ENCODE measurements at regions not wholly inside any gene's neighbourhood (a gene's known extent, or its start where the extent isn't known, plus 50 kb on each side); places are given as distances from the start of the nearest gene placed in this dataset.

DNA sequence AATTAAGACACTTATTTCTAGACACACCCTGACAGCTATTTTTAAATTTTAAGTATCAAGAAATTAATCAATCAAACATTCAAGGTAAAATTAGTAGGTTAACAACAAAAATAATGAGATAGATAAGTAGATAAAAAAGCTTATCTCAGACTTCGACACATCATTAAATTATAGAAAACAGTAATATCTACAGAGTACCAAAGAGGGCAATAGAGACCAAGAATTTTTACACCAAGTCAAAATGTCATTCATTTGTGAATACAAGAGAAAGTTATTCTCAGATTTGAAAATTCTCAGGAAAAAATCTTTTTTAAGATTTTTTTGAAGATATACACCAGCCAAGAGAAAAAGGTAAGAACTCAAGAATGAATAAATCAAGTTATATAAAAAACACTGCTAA lies 445.6 kb downstream of the ACTL7B start:
- TF ChIP-seq ZNF266 (tag by site-specific recombination; IDR thresholded peaks at IDR 0.05; ENCODE audit: low read depth) (no peak), SETDB1 (IDR thresholded peaks at IDR 0.05; ENCODE audit: insufficient read length, low read length) (no peak), INSM2 (tag by site-specific recombination; IDR thresholded peaks at IDR 0.05) (no peak), ZNF239 (tag by site-specific recombination; IDR thresholded peaks at IDR 0.05) (no peak), ZNF645 (tag by site-specific recombination; IDR thresholded peaks at IDR 0.05) (no peak), ZSCAN5A (tag by site-specific recombination; IDR thresholded peaks at IDR 0.05) (no peak), ZNF621 (tag by site-specific recombination; IDR thresholded peaks at IDR 0.05) (no peak), ZNF274 (IDR thresholded peaks at IDR 0.05; ENCODE audit: low read length) (no peak), ZNF274 (tag by site-specific recombination; IDR thresholded peaks at IDR 0.05; ENCODE audit: borderline replicate concordance) (no peak), ZNF169 (tag by site-specific recombination; IDR thresholded peaks at IDR 0.05) (no peak), ZNF664 (tag by site-specific recombination; IDR thresholded peaks at IDR 0.05) (no peak), ZNF175 (tag by site-specific recombination; IDR thresholded peaks at IDR 0.05) (no peak)
- TF ChIP-seq, protein P1, sequence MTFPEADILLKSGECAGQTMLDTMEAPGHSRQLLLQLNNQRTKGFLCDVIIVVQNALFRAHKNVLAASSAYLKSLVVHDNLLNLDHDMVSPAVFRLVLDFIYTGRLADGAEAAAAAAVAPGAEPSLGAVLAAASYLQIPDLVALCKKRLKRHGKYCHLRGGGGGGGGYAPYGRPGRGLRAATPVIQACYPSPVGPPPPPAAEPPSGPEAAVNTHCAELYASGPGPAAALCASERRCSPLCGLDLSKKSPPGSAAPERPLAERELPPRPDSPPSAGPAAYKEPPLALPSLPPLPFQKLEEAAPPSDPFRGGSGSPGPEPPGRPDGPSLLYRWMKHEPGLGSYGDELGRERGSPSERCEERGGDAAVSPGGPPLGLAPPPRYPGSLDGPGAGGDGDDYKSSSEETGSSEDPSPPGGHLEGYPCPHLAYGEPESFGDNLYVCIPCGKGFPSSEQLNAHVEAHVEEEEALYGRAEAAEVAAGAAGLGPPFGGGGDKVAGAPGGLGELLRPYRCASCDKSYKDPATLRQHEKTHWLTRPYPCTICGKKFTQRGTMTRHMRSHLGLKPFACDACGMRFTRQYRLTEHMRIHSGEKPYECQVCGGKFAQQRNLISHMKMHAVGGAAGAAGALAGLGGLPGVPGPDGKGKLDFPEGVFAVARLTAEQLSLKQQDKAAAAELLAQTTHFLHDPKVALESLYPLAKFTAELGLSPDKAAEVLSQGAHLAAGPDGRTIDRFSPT (tag by site-specific recombination; IDR thresholded peaks at IDR 0.05) = no peak
- TF ChIP-seq, protein P2, sequence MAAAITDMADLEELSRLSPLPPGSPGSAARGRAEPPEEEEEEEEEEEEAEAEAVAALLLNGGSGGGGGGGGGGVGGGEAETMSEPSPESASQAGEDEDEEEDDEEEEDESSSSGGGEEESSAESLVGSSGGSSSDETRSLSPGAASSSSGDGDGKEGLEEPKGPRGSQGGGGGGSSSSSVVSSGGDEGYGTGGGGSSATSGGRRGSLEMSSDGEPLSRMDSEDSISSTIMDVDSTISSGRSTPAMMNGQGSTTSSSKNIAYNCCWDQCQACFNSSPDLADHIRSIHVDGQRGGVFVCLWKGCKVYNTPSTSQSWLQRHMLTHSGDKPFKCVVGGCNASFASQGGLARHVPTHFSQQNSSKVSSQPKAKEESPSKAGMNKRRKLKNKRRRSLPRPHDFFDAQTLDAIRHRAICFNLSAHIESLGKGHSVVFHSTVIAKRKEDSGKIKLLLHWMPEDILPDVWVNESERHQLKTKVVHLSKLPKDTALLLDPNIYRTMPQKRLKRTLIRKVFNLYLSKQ (tag by site-specific recombination; IDR thresholded peaks at IDR 0.05; ENCODE audit: borderline replicate concordance) = no peak
- no peaks in the 10 kb centered on the region for H3K9me3 ChIP-seq (ENCODE audit: control insufficient read depth, insufficient read depth, low read depth, low read length)
- POLR2A ChIA-PET = no interaction called here
- no peak overlapping the region for H3K27ac ChIP-seq (ENCODE audit: extremely low read depth, low read depth, low read length)
- H3K36me3 ChIP-seq (ENCODE audit: control insufficient read depth in 2 of 2, insufficient read depth in 1 of 2, low read length in 2 of 2) = no peaks in the 10 kb centered on the region
- H3K4me1 ChIP-seq (ENCODE audit: control insufficient read depth, insufficient read depth, low read length) = no peaks in the 10 kb centered on the region; the same call in 1 of the 2 replicates
- CTCF ChIA-PET = interaction anchor here (0.6 to 1.8 kb wide), 2 partner anchors 15 to 927 kb away, joined by 3 read pairs; no protein-coding TSS in a partner anchor
- no peak overlapping the region for H3K4me3 ChIP-seq (ENCODE audit: low read depth, low read length)

- Histone ChIP-seq H3K9me3 (ENCODE audit: control insufficient read depth, insufficient read depth, low read depth, low read length) (no peaks in the 10 kb centered on the region), H3K4me1 (ENCODE audit: control insufficient read depth, insufficient read depth, low read length) (no peaks in the 10 kb centered on the region), H3K4me3 (ENCODE audit: low read depth, low read length) (no peak overlapping the region), H3K27ac (ENCODE audit: extremely low read depth, low read depth, low read length) (no peak overlapping the region), H3K36me3 (ENCODE audit: control insufficient read depth in 2 of 2, insufficient read depth in 1 of 2, low read length in 2 of 2) (no peaks in the 10 kb centered on the region)
- ChIA-PET POLR2A (no interaction called here), CTCF (no interaction called here)
- TF ChIP-seq, protein P3, sequence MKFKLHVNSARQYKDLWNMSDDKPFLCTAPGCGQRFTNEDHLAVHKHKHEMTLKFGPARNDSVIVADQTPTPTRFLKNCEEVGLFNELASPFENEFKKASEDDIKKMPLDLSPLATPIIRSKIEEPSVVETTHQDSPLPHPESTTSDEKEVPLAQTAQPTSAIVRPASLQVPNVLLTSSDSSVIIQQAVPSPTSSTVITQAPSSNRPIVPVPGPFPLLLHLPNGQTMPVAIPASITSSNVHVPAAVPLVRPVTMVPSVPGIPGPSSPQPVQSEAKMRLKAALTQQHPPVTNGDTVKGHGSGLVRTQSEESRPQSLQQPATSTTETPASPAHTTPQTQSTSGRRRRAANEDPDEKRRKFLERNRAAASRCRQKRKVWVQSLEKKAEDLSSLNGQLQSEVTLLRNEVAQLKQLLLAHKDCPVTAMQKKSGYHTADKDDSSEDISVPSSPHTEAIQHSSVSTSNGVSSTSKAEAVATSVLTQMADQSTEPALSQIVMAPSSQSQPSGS (tag by site-specific recombination; IDR thresholded peaks at IDR 0.05; ENCODE audit: low read depth) = no peak
- TF ChIP-seq ZNF112 (tag by site-specific recombination; IDR thresholded peaks at IDR 0.05) = no peak
- peak; percentile 26; the same call in 1 of the 2 replicates for TF ChIP-seq PRDM6 (tag by site-specific recombination; IDR thresholded peaks at IDR 0.05)
Observed at GRCh38 chr9:108400297-108400696, 455.5 kb downstream of the ACTL7B start.
